Hepatocyte (in vitro differentiated cells): ENCODE measurements at regions not wholly inside any gene's neighbourhood (a gene's known extent, or its start where the extent isn't known, plus 50 kb on each side); places are given as distances from the start of the nearest gene placed in this dataset.

ENCODE experiments used
- DNase-seq: peaks from one replicate; pipeline ENCODE4 v3.0.0-alpha.2; 2016; ENCODE audit warnings: low spot score
- H2AFZ ChIP-seq: fragments of 200-600 bp; sonication (generic); 2 replicates; pipeline ENCODE4 v1.6.0; 2016; ENCODE audit warnings: antibody characterized with exemption, mild to moderate bottlenecking
- H3K27ac ChIP-seq: fragments of 200-600 bp; sonication (generic); 2 replicates; pipeline ENCODE4 v1.5.1; 2016; ENCODE audit warnings: mild to moderate bottlenecking
- H3K27me3 ChIP-seq: fragments of 200-600 bp; sonication (generic); 2 replicates; pipeline ENCODE4 v1.6.1; 2016
- H3K36me3 ChIP-seq: fragments of 200-600 bp; sonication (generic); replicated peaks from 2 replicates; pipeline ENCODE4 v1.5.1; 2016; ENCODE audit warnings: low read depth; ENCODE audit not compliant: insufficient read depth
- H3K4me1 ChIP-seq: fragments of 200-600 bp; sonication (generic); 2 replicates; pipeline ENCODE4 v1.5.1; 2016; ENCODE audit warnings: mild to moderate bottlenecking, moderate library complexity; ENCODE audit not compliant: insufficient read depth
- H3K4me2 ChIP-seq: fragments of 200-600 bp; sonication (generic); 2 replicates; pipeline ENCODE4 v1.6.0; 2016
- H3K4me3 ChIP-seq: fragments of 200-600 bp; sonication (generic); 2 replicates; pipeline ENCODE4 v1.5.1; 2016; ENCODE audit warnings: mild to moderate bottlenecking
- H3K79me2 ChIP-seq: fragments of 200-600 bp; sonication (generic); 2 replicates; pipeline ENCODE4 v1.6.0; 2017; ENCODE audit warnings: mild to moderate bottlenecking
- H3K9me2 ChIP-seq: fragments of 200-600 bp; sonication (generic); replicated peaks from 2 replicates; pipeline ENCODE4 v1.6.0; 2017; ENCODE audit warnings: mild to moderate bottlenecking; ENCODE audit not compliant: insufficient read depth
- H3K9me3 ChIP-seq: fragments of 200-600 bp; sonication (generic); 2 replicates; pipeline ENCODE4 v1.5.1; 2016; ENCODE audit warnings: low read depth, mild to moderate bottlenecking
- H4K20me1 ChIP-seq: fragments of 200-600 bp; sonication (generic); 2 replicates; pipeline ENCODE4 v1.6.0; 2016; ENCODE audit warnings: mild to moderate bottlenecking; ENCODE audit not compliant: insufficient read depth, poor library complexity, severe bottlenecking
- EZH2 ChIP-seq: fragments of 200-600 bp; sonication (generic); IDR thresholded peaks from 2 replicates; pipeline ENCODE4 v1.6.1; 2016; ENCODE audit warnings: antibody characterized with exemption, mild to moderate bottlenecking, borderline replicate concordance
- EZH2phosphoT487 ChIP-seq: fragments of 200-600 bp; sonication (generic); IDR thresholded peaks from one replicate; pipeline ENCODE4 v1.6.1; 2018; ENCODE audit warnings: antibody characterized with exemption, mild to moderate bottlenecking, low read depth, moderate library complexity; ENCODE audit not compliant: unreplicated experiment, severe bottlenecking
- WGBS: methylation state at CpG from one replicate; pipeline ENCODE4 v1.1.6; 2016; ENCODE audit warnings: low lambda C conversion rate; ENCODE audit errors: missing lambda C conversion rate; 5-methylcytosine and 5-hydroxymethylcytosine counted together
- TF ChIP-seq, protein P1 (sequence below): fragments of 200-600 bp; sonication (generic); IDR thresholded peaks from 2 replicates; pipeline ENCODE4 v1.5.1; 2016; ENCODE audit warnings: antibody characterized with exemption, mild to moderate bottlenecking; ENCODE audit not compliant: poor library complexity

DNA sequence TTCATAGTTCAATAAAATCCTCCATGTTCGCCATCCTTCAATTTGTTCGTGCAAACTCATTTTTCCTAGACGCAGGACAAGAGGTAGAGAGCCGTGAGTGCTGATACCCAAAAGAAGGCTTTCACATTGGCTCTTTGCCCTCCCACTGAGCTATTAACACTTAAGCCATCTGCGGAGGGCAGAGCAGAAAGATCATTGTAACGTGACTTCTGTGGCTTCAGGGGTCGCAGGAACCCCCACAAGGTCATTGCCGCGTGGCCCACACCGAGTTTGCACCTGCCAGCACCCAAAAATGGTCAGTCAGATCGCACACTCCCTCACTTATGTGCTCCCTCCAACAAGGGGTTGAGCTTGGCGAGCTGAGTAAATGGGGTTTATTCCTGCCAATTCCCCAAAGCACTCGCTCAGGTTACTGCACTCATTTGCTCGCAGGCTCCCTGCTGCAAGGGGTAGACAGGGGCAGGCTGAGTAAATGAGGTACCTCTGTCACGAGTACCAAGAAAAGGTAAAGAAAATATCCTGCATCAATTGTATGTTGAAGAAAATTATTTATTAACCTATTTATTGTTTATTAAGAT, 144.1 kb downstream of the PRR20E start:
- Histone ChIP-seq H3K4me3 (no peak overlapping the region), H3K79me2 (no peaks in the 10 kb centered on the region), H3K9me3 (no peaks in the 10 kb centered on the region), H2AFZ (no peak overlapping the region), H3K27ac (no peak overlapping the region), H3K27me3 (no peaks in the 10 kb centered on the region), H3K4me2 (no peak overlapping the region), H3K4me1 (no peaks in the 10 kb centered on the region), H3K36me3 (no peaks in the 10 kb centered on the region), H3K9me2 (no peaks in the 10 kb centered on the region), H4K20me1 (no peaks in the 10 kb centered on the region)
- 37% methylated on average over 15 of the region's 15 CpGs for WGBS
- no peak for DNase-seq
- TF ChIP-seq EZH2 (no peak), EZH2phosphoT487 (no peak)
- TF ChIP-seq, protein P1, sequence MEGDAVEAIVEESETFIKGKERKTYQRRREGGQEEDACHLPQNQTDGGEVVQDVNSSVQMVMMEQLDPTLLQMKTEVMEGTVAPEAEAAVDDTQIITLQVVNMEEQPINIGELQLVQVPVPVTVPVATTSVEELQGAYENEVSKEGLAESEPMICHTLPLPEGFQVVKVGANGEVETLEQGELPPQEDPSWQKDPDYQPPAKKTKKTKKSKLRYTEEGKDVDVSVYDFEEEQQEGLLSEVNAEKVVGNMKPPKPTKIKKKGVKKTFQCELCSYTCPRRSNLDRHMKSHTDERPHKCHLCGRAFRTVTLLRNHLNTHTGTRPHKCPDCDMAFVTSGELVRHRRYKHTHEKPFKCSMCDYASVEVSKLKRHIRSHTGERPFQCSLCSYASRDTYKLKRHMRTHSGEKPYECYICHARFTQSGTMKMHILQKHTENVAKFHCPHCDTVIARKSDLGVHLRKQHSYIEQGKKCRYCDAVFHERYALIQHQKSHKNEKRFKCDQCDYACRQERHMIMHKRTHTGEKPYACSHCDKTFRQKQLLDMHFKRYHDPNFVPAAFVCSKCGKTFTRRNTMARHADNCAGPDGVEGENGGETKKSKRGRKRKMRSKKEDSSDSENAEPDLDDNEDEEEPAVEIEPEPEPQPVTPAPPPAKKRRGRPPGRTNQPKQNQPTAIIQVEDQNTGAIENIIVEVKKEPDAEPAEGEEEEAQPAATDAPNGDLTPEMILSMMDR = no peak

DNA sequence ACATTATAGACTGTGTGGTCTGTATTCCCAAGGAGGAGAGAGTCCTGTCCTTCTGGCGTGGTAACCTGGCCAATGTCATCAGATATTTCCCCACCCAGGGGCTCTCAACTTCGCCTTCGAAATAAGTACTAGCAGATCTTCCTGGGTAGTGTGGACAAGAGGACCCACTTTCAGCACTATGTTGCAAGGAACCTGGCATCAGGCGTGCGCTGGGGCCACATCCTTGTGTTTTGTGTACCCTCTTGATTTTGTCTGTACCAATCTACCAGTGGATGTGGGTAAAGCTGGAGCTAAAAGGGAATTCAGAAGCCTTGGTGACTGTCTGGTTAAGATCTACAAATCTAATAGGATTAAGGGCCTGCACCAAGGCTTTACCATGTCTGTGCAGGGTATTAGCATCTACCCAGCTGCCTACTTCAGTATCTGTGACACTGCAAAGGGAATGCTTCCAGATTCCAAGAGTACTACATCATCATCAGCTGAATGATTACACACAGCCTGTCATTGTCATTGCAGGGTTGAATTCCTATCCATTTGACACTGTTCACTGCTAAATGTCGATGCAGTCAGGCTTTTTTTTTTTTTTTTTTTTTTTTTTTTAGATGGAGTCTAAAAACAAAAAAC, 148.0 kb downstream of the PRR20E start:
- no peaks in the 10 kb centered on the region for H3K9me2 ChIP-seq
- TF ChIP-seq EZH2phosphoT487 = no peak
- TF ChIP-seq, protein P1 = no peak
- TF ChIP-seq EZH2 = no peak
- H3K4me3 ChIP-seq = no peak overlapping the region
- H4K20me1 ChIP-seq = no peaks in the 10 kb centered on the region
- no peaks in the 10 kb centered on the region for H3K4me1 ChIP-seq
- H3K9me3 ChIP-seq = no peaks in the 10 kb centered on the region
- WGBS = 87% methylated on average over 6 of the region's 6 CpGs
- no peaks in the 10 kb centered on the region for H3K79me2 ChIP-seq
- no peak overlapping the region for H2AFZ ChIP-seq
- H3K4me2 ChIP-seq = no peak overlapping the region
- H3K27ac ChIP-seq = no peak overlapping the region
- no peak for DNase-seq
- no peaks in the 10 kb centered on the region for H3K27me3 ChIP-seq
- H3K36me3 ChIP-seq = no peaks in the 10 kb centered on the region

DNA sequence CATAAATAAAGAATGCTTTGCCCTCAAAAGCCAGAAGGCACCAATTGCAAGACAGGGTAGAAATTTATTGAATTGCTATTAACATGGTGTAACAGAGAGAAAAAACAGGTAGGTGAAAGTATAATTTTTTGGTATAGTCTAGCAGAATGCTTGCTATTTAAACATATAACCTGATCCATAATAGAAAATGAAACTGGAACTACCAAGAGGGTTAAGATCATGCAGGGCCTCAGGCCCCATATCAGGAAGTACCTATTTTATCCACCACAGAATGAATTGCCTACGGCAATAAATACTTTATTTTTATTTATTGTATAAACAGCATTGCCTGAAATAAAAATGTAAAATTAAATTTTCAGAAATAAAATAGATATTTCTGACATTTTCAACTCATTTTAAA, 159.5 kb downstream of the PRR20E start:
- no peaks in the 10 kb centered on the region for H3K27me3 ChIP-seq
- WGBS = 94% methylated on average over 1 of the region's 1 CpG
- H3K79me2 ChIP-seq = no peaks in the 10 kb centered on the region
- no peak overlapping the region for H3K27ac ChIP-seq
- H3K36me3 ChIP-seq = no peaks in the 10 kb centered on the region
- no peak for DNase-seq
- H3K9me2 ChIP-seq = no peaks in the 10 kb centered on the region
- H2AFZ ChIP-seq = no peak overlapping the region
- H3K4me1 ChIP-seq = no peaks in the 10 kb centered on the region
- H4K20me1 ChIP-seq = no peaks in the 10 kb centered on the region
- H3K4me3 ChIP-seq = no peak overlapping the region
- H3K9me3 ChIP-seq = no peaks in the 10 kb centered on the region
- no peak for TF ChIP-seq EZH2phosphoT487
- no peak for TF ChIP-seq EZH2
- TF ChIP-seq, protein P1 = no peak
- no peak overlapping the region for H3K4me2 ChIP-seq
